ENCODE measurements at regions not wholly inside any gene's neighbourhood (a gene's known extent, or its start where the extent isn't known, plus 50 kb on each side); places are given as distances from the start of the nearest gene placed in this dataset.
A peak's percentile ranks its signal among the peaks of the same experiment; 100 is the strongest.
"Not testable (repeated sequence)": the region's sequence is repeated elsewhere in the genome, so short reads cannot be mapped to it uniquely, and the experiment has no call there.

GRCh38 chr4:14392378-14392777, 609.9 kb upstream of the CPEB2 start:
- Histone ChIP-seq H3K27ac (no peak overlapping the region), H3K27me3 (no peaks in the 10 kb centered on the region), H3K36me3 (no peaks in the 10 kb centered on the region), H4K20me1 (no peaks in the 10 kb centered on the region), H3K4me3 (no peak overlapping the region), H3K4me2 (no peak overlapping the region), H3K9me3 (replicated peaks in 1 of 11) (no peaks in the 10 kb centered on the region), H3K9ac (no peak overlapping the region), H3K4me1 (peaks cover 0 to 7% (median 0%) of the 10 kb centered on the region in 10 experiments; a peak in 3 of 20 replicates)
- TF ChIP-seq Cebpa-rat (IDR thresholded peaks at IDR 0.05) = no peak

- TF ChIP-seq Cebpa-rat (IDR thresholded peaks at IDR 0.05) = no peak
- Histone ChIP-seq H3K9me3 (replicated peaks in 1 of 11) (peaks cover 0 to 18% (median 0%) of the 10 kb centered on the region in 11 experiments; a peak in 4 of 22 replicates), H3K4me3 (no peak overlapping the region), H3K27ac (no peak overlapping the region), H3K4me2 (no peak overlapping the region), H3K36me3 (no peaks in the 10 kb centered on the region), H3K27me3 (no peaks in the 10 kb centered on the region), H4K20me1 (no peaks in the 10 kb centered on the region), H3K4me1 (peaks cover 0 to 15% (median 0%) of the 10 kb centered on the region in 10 experiments; a peak in 6 of 20 replicates), H3K9ac (no peak overlapping the region)
These were observed 606.1 kb upstream of the CPEB2 start for GRCh38 chr4:14396183-14396582.

GRCh38 chr4:14399848-14400247, 602.4 kb upstream of the CPEB2 start:
- no peak for TF ChIP-seq Cebpa-rat (IDR thresholded peaks at IDR 0.05)
- Histone ChIP-seq H3K9me3 (replicated peaks in 1 of 11) (peaks cover 8 to 47% (median 18%) of the 10 kb centered on the region in 11 experiments; a peak in 21 of 22 replicates), H3K4me3 (no peak overlapping the region)

GRCh38 chr4:14400307-14400706, 602.0 kb upstream of the CPEB2 start:
- Histone ChIP-seq H3K4me1 (peaks cover 0 to 15% (median 0%) of the 10 kb centered on the region in 10 experiments; a peak in 6 of 20 replicates), H3K27me3 (no peaks in the 10 kb centered on the region), H3K4me3 (no peak overlapping the region), H3K9me3 (replicated peaks in 1 of 11) (peaks cover 8 to 47% (median 18%) of the 10 kb centered on the region in 11 experiments; a peak in 21 of 22 replicates), H4K20me1 (no peaks in the 10 kb centered on the region), H3K4me2 (peak overlapping the region in 3 of 11 experiments; percentile 25 to 35 (median 31); a peak in 5 of 22 replicates), H3K36me3 (no peaks in the 10 kb centered on the region), H3K27ac (no peak overlapping the region; a peak in 1 of 22 replicates), H3K9ac (no peak overlapping the region)
- TF ChIP-seq Cebpa-rat (IDR thresholded peaks at IDR 0.05) = no peak

More at GRCh38 chr4:14399848-14400247, 602.4 kb upstream of the CPEB2 start:
- H3K27me3 ChIP-seq = no peaks in the 10 kb centered on the region
- peak overlapping the region in 3 of 11 experiments; percentile 25 to 35 (median 31); a peak in 6 of 22 replicates for H3K4me2 ChIP-seq
- H3K4me1 ChIP-seq = peaks cover 0 to 15% (median 0%) of the 10 kb centered on the region in 10 experiments; a peak in 6 of 20 replicates
- H4K20me1 ChIP-seq = no peaks in the 10 kb centered on the region
- H3K27ac ChIP-seq = no peak overlapping the region
- H3K9ac ChIP-seq = no peak overlapping the region
- no peaks in the 10 kb centered on the region for H3K36me3 ChIP-seq

- H3K4me3 ChIP-seq = no peak overlapping the region
- no peaks in the 10 kb centered on the region for H4K20me1 ChIP-seq
- H3K9ac ChIP-seq = no peak overlapping the region
- no peaks in the 10 kb centered on the region for H3K27me3 ChIP-seq
- no peaks in the 10 kb centered on the region for H3K36me3 ChIP-seq
- no peak overlapping the region for H3K4me2 ChIP-seq
- peaks cover 8 to 47% (median 18%) of the 10 kb centered on the region in 11 experiments; a peak in 21 of 22 replicates for H3K9me3 ChIP-seq (replicated peaks in 1 of 11)
- H3K4me1 ChIP-seq = peaks cover 0 to 15% (median 0%) of the 10 kb centered on the region in 10 experiments; a peak in 6 of 20 replicates
- TF ChIP-seq Cebpa-rat (IDR thresholded peaks at IDR 0.05) = no peak
- H3K27ac ChIP-seq = no peak overlapping the region
These were observed 599.1 kb upstream of the CPEB2 start for GRCh38 chr4:14403132-14403531.

- no peak for TF ChIP-seq Cebpa-rat (IDR thresholded peaks at IDR 0.05)
- Histone ChIP-seq H3K4me2 (no peak overlapping the region), H3K4me3 (no peak overlapping the region), H3K36me3 (no peaks in the 10 kb centered on the region), H4K20me1 (no peaks in the 10 kb centered on the region), H3K9ac (no peak overlapping the region), H3K27ac (no peak overlapping the region), H3K27me3 (no peaks in the 10 kb centered on the region), H3K4me1 (peaks cover 0 to 13% (median 0%) of the 10 kb centered on the region in 10 experiments; a peak in 6 of 20 replicates), H3K9me3 (replicated peaks in 1 of 11) (peaks cover 8 to 39% (median 18%) of the 10 kb centered on the region in 11 experiments; a peak in 21 of 22 replicates)
These were observed 597.6 kb upstream of the CPEB2 start for GRCh38 chr4:14404730-14405129.

GRCh38 chr4:14410516-14410915, 591.8 kb upstream of the CPEB2 start:
- no peaks in the 10 kb centered on the region for H3K9me3 ChIP-seq (replicated peaks in 1 of 11)
- H3K4me2 ChIP-seq = no peak overlapping the region
- H4K20me1 ChIP-seq = no peaks in the 10 kb centered on the region
- H3K27me3 ChIP-seq = no peaks in the 10 kb centered on the region
- H3K36me3 ChIP-seq = no peaks in the 10 kb centered on the region
- TF ChIP-seq Cebpa-rat (IDR thresholded peaks at IDR 0.05) = no peak
- no peaks in the 10 kb centered on the region for H3K4me1 ChIP-seq
- H3K9ac ChIP-seq = no peak overlapping the region
- H3K27ac ChIP-seq = no peak overlapping the region
- no peak overlapping the region for H3K4me3 ChIP-seq

GRCh38 chr4:14415146-14415545, 587.1 kb upstream of the CPEB2 start:
- Histone ChIP-seq H3K4me2 (no peak overlapping the region), H3K4me3 (no peak overlapping the region), H3K36me3 (no peaks in the 10 kb centered on the region), H3K27ac (no peak overlapping the region), H3K9me3 (replicated peaks in 1 of 11) (no peaks in the 10 kb centered on the region), H4K20me1 (no peaks in the 10 kb centered on the region), H3K9ac (no peak overlapping the region), H3K4me1 (peaks cover 0 to 10% (median 0%) of the 10 kb centered on the region in 10 experiments; a peak in 5 of 20 replicates), H3K27me3 (no peaks in the 10 kb centered on the region)
- TF ChIP-seq Cebpa-rat (IDR thresholded peaks at IDR 0.05) = no peak

DNA sequence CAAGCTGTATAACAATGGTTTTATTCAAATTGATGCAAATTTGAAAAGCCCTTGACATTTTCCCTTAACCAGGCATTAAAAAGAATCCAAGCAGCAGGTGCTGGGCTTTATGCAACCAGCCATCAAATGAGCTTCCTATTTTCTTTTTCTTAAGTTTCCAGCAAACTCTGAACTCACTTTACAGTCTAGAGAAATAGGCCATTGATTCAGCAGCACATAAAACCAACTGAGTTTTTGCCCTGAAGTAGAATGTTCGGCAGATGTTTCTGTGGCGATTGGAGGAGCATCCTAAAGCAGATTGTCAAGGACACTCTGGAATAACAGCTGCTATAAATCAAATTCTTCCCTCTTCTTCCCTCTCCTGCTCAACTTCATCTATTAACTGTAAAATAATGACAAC, 582.8 kb upstream of the CPEB2 start:
- Histone ChIP-seq H3K36me3 (no peaks in the 10 kb centered on the region), H3K9ac (no peak overlapping the region), H3K27me3 (no peaks in the 10 kb centered on the region), H3K27ac (no peak overlapping the region), H3K4me2 (no peak overlapping the region), H4K20me1 (no peaks in the 10 kb centered on the region), H3K4me3 (no peak overlapping the region), H3K9me3 (replicated peaks in 1 of 11) (no peaks in the 10 kb centered on the region), H3K4me1 (peaks cover 0 to 10% (median 0%) of the 10 kb centered on the region in 10 experiments; a peak in 5 of 20 replicates)
- no peak for TF ChIP-seq Cebpa-rat (IDR thresholded peaks at IDR 0.05)

DNA sequence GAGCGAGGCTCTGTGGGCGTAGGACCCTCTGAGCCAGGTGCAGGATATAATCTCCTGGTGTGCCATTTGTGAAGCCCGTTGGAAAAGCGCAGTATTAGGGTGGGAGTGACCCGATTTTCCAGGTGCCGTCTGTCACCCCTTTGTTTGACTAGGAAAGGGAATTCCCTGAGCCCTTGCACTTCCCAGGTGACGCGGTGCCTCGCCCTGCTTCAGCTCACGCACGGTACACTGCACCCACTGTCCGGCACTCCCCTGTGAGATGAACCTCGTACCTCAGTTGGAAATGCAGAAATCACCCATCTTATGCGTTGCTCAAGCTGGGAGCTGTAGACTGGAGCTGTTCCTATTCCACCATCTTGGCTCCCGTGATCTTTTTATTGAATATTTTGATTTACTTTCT, 576.0 kb upstream of the CPEB2 start:
- H3K27ac ChIP-seq; H3K9ac ChIP-seq; H3K4me2 ChIP-seq; H3K27me3 ChIP-seq; H3K36me3 ChIP-seq; H3K4me1 ChIP-seq; H4K20me1 ChIP-seq; H3K9me3 ChIP-seq (replicated peaks in 1 of 11); H3K4me3 ChIP-seq: not testable (repeated sequence)

All from BLaER1 treated with 17β-estradiol and CSF1 and Interleukin-3, amounts not matched to agents 10 nM and 100 nM (cell line).